ENCODE measurements at regions not wholly inside any gene's neighbourhood (a gene's known extent, or its start where the extent isn't known, plus 50 kb on each side); places are given as distances from the start of the nearest gene placed in this dataset.

DNA sequence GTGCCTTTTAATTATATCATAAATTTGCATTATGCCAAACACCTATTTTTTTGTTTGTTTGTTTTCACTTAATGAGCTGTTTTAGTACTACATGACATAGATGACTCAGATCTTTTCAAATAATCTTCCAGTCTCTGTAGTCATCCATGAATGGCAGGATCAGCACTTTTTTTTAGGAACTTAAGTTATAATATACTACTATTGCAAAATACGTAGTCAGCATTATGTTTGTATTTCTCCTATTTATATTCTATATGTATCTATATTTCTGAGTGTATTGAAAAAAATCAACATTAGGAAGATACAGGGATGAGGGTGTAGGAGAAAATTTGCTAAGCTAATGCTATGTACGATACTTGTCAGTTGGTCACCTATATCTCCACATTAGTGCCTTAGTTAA lies 773.1 kb upstream of the AGA start:
- TF ChIP-seq POLR2A (IDR thresholded peaks at IDR 0.05; ENCODE audit: low read length) (no peak), GATA1 (IDR thresholded peaks at IDR 0.05; ENCODE audit: low read depth, low read length) (no peak)

Data from erythroblast (primary cell).